ENCODE measurements at regions not wholly inside any gene's neighbourhood (a gene's known extent, or its start where the extent isn't known, plus 50 kb on each side); places are given as distances from the start of the nearest gene placed in this dataset.

DNA sequence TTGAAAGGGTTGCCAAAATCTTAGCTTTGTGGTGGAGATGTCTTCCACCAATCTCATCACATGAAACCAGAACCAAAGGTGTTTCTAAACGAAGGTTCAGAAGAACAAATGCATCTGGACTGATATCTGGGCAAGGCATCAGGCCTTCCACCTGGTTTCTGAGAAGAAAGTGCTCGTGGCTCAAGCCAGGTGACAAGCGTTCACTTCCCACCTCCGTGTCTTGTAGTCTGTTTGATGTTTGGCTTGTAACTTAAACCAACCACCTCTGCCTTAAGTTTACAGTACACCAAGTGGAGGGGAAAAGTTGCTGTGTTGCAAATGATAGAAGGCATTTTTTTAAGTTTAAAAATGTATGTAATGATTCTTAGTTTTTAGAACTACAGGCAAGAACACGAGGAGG lies 66.9 kb upstream of the MAP3K7 start:
- DNase-seq (ENCODE audit: low read depth in 1 of 2, low spot score in 1 of 2), result no peak
- H3K27ac ChIP-seq (replicated peaks), result no peak overlapping the region
- H3K4me3 ChIP-seq (replicated peaks; ENCODE audit: insufficient read depth, low read length), result no peak overlapping the region
- H3K27me3 ChIP-seq (ENCODE audit: insufficient read depth, poor library complexity, severe bottlenecking), result no peaks in the 10 kb centered on the region
- TF ChIP-seq GABPA (IDR thresholded peaks at IDR 0.05; ENCODE audit: low read depth), result no peak
- TF ChIP-seq, protein P1, sequence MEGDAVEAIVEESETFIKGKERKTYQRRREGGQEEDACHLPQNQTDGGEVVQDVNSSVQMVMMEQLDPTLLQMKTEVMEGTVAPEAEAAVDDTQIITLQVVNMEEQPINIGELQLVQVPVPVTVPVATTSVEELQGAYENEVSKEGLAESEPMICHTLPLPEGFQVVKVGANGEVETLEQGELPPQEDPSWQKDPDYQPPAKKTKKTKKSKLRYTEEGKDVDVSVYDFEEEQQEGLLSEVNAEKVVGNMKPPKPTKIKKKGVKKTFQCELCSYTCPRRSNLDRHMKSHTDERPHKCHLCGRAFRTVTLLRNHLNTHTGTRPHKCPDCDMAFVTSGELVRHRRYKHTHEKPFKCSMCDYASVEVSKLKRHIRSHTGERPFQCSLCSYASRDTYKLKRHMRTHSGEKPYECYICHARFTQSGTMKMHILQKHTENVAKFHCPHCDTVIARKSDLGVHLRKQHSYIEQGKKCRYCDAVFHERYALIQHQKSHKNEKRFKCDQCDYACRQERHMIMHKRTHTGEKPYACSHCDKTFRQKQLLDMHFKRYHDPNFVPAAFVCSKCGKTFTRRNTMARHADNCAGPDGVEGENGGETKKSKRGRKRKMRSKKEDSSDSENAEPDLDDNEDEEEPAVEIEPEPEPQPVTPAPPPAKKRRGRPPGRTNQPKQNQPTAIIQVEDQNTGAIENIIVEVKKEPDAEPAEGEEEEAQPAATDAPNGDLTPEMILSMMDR (IDR thresholded peaks at IDR 0.05; ENCODE audit: insufficient read depth, low read length), result no peak
- no peak for TF ChIP-seq POLR2AphosphoS5 (IDR thresholded peaks at IDR 0.05; ENCODE audit: low read depth)
- no peak for TF ChIP-seq REST (IDR thresholded peaks at IDR 0.05; ENCODE audit: insufficient replicate concordance, low read depth)
- no peak for TF ChIP-seq SPI1 (IDR thresholded peaks at IDR 0.05; ENCODE audit: borderline replicate concordance, low read depth)

DNA sequence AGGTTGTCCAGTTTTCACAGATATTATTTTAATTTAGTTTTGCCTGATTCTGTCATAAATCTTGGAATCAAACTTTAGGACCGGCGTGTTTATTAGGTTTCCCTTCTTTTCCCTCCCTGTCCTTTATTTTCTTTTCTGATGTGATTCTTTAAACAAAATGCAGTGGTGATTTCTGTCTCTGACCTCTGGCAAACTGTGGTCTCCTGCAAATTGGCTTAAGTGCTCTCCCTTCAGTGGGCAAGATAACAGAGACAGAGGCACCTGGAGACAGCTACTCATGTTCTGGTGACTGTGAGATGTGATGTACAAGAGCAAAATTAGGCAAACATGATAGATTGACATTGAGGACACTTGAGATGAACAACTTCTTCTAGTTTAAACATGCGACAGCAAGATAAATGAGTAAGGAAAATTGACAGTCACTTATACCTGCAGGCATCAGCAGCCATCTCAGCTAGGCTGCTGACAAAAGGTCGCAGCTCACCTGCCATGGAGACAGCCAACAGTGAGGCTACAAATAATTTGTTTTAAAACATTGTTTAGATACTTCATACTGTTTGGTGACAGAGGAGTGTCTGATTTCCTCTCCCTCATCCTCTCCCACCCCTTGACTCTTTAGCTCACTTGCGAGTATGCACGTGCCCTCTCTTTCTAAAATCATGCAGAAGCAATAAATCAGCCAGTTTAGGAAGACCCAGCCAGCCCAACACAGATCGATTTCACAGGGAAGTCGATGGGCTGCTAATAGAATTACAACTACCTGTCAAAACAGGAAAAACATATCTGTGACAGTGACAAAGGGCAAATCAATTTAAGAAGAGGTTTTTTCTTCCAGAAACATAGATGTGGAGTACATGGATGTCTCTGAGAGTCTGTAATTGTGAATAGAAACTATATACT lies 63.4 kb upstream of the MAP3K7 start:
- TF ChIP-seq REST (IDR thresholded peaks at IDR 0.05; ENCODE audit: insufficient replicate concordance, low read depth), result no peak
- no peak for TF ChIP-seq GABPA (IDR thresholded peaks at IDR 0.05; ENCODE audit: low read depth)
- TF ChIP-seq SPI1 (IDR thresholded peaks at IDR 0.05; ENCODE audit: borderline replicate concordance, low read depth), result no peak
- TF ChIP-seq, protein P1 (IDR thresholded peaks at IDR 0.05; ENCODE audit: insufficient read depth, low read length), result no peak
- no peak for TF ChIP-seq POLR2AphosphoS5 (IDR thresholded peaks at IDR 0.05; ENCODE audit: low read depth)
- no peaks in the 10 kb centered on the region for H3K27me3 ChIP-seq (ENCODE audit: insufficient read depth, poor library complexity, severe bottlenecking)
- H3K4me3 ChIP-seq (replicated peaks; ENCODE audit: insufficient read depth, low read length), result no peak overlapping the region
- no peak for DNase-seq (ENCODE audit: low read depth in 1 of 2, low spot score in 1 of 2)
- no peak overlapping the region for H3K27ac ChIP-seq (replicated peaks)

GRCh38 chr6:90648873-90649272 lies 62.0 kb upstream of the MAP3K7 start:
- H3K4me3 ChIP-seq (replicated peaks; ENCODE audit: insufficient read depth, low read length), result no peak overlapping the region
- H3K27me3 ChIP-seq (ENCODE audit: insufficient read depth, poor library complexity, severe bottlenecking), result no peaks in the 10 kb centered on the region
- TF ChIP-seq, protein P1 (IDR thresholded peaks at IDR 0.05; ENCODE audit: insufficient read depth, low read length), result no peak
- TF ChIP-seq REST (IDR thresholded peaks at IDR 0.05; ENCODE audit: insufficient replicate concordance, low read depth) (no peak), GABPA (IDR thresholded peaks at IDR 0.05; ENCODE audit: low read depth) (no peak), POLR2AphosphoS5 (IDR thresholded peaks at IDR 0.05; ENCODE audit: low read depth) (no peak), SPI1 (IDR thresholded peaks at IDR 0.05; ENCODE audit: borderline replicate concordance, low read depth) (no peak)
- H3K27ac ChIP-seq (replicated peaks), result no peak overlapping the region
- DNase-seq (ENCODE audit: low read depth in 1 of 2, low spot score in 1 of 2), result no peak
